Peyer's patch (tissue), 4 donors: ENCODE measurements at regions not wholly inside any gene's neighbourhood (a gene's known extent, or its start where the extent isn't known, plus 50 kb on each side); places are given as distances from the start of the nearest gene placed in this dataset.

Experiments used
- CTCF ChIP-seq, 6 experiments: fragments of 450-650 bp in 4 of 6; fragments of 200-600 bp in 2 of 6; sonication (generic) in 1 of 6; IDR thresholded peaks; one replicate each; pipeline ENCODE4 v1.5.1; 2017 to 2019; ENCODE audit warnings: antibody characterized with exemption in 6 of 6, mild to moderate bottlenecking in 3 of 6, moderate library complexity in 1 of 6
- POLR2A ChIP-seq, 2 donors: fragments of 450-650 bp; IDR thresholded peaks; one replicate each; pipeline ENCODE4 v1.5.1; 2017; ENCODE audit warnings: antibody characterized with exemption in 2 of 2, mild to moderate bottlenecking in 2 of 2, moderate library complexity in 2 of 2

DNA sequence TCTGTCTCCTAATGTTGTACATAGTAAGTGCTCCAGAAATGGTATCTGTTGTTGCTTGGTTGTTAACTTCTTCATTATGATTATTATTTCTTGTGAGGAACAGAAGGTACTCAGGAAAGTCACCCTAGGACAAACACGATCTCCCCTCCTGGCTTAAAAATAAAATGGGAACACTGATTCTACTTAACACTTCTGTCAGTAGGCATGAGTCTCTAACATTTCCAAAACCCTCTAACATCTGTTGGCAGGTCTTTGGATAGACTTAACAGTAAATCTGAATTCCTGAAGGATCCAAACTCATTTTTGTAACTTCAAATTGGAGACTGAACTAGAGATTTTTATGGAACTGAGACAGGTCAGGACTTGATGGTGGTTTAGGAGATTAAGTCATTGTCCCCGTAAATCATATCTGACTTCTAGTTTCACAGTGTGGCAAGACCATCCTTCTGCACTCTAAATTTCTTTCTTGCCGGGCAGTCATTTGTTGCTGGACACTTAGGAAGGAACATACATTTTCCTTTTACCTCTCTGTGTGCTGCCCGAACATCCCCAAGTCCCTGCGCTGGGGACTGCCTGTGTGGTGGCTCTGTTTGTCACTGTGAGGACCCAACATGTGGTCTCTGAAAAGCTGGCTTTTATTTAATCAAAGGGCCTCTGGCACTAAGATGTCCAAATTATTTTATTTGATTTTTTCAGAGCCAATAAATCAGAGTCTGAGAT, 149.9 kb downstream of the NPIPB5 start:
- TF ChIP-seq CTCF (IDR thresholded peaks at IDR 0.05), result no peak
- TF ChIP-seq POLR2A (IDR thresholded peaks at IDR 0.05), result no peak
